ENCODE measurements at regions not wholly inside any gene's neighbourhood (a gene's known extent, or its start where the extent isn't known, plus 50 kb on each side); places are given as distances from the start of the nearest gene placed in this dataset.

GRCh38 chr1:115924770-115925169 is 51.5 kb upstream of the SLC22A15 start:
- TF ChIP-seq CTCF (conservative IDR thresholded peaks at IDR 0.05; ENCODE audit: low read length) (no peak), EZH2phosphoT487 (IDR thresholded peaks at IDR 0.05; ENCODE audit: borderline replicate concordance) (no peak)
